Gastroesophageal sphincter (tissue), 4 donors: ENCODE measurements at regions not wholly inside any gene's neighbourhood (a gene's known extent, or its start where the extent isn't known, plus 50 kb on each side); places are given as distances from the start of the nearest gene placed in this dataset.

ENCODE experiments used
- ATAC-seq: fragments of 150-250 bp; one replicate; pipeline ENCODE4 v1.9.1; 2016; ENCODE audit warnings: mild to moderate bottlenecking, moderate library complexity
- H3K27ac ChIP-seq, 4 donors: fragments of 200-600 bp; sonication (generic) in 3 of 4; 1 replicate in 3 of 4; 2 replicates in 1 of 4; pipeline ENCODE4 v1.5.1; 2016 to 2019
- H3K27me3 ChIP-seq: fragments of 200-600 bp; sonication (generic); one replicate; pipeline ENCODE4 v1.5.1; 2019
- H3K36me3 ChIP-seq, 2 donors: fragments of 200-600 bp; sonication (generic); one replicate each; pipeline ENCODE4 v1.5.1; 2019; ENCODE audit warnings: control low read depth in 1 of 2
- H3K4me1 ChIP-seq, 3 donors: fragments of 200-600 bp; sonication (generic); 1 replicate in 2 of 3; 2 replicates in 1 of 3; pipeline ENCODE4 v1.5.1; 2016 to 2019; ENCODE audit warnings: control low read depth in 2 of 3
- H3K4me3 ChIP-seq, 2 donors: fragments of 200-600 bp; sonication (generic); one replicate each; pipeline ENCODE4 v1.5.1; 2019; ENCODE audit warnings: mild to moderate bottlenecking in 1 of 2, moderate library complexity in 1 of 2
- H3K9me3 ChIP-seq, 3 donors: fragments of 200-600 bp; sonication (generic); one replicate each; pipeline ENCODE4 v1.5.1; 2017 to 2019; ENCODE audit warnings: control low read depth in 2 of 3
- EP300 ChIP-seq: sonication (generic); formaldehyde crosslinking; IDR thresholded peaks from one replicate; pipeline ENCODE4 v1.6.1; 2017; ENCODE audit warnings: antibody characterized with exemption, mild to moderate bottlenecking
- POLR2A ChIP-seq, 2 donors: fragments of 450-650 bp; IDR thresholded peaks; one replicate each; pipeline ENCODE4 v1.6.1; 2017; ENCODE audit warnings: antibody characterized with exemption in 2 of 2, mild to moderate bottlenecking in 2 of 2, moderate library complexity in 1 of 2
- POLR2AphosphoS5 ChIP-seq: sonication (generic); formaldehyde crosslinking; IDR thresholded peaks from one replicate; pipeline ENCODE4 v1.6.1; 2017; ENCODE audit warnings: antibody characterized with exemption
- WGBS, 2 donors: methylation state at CpG; one replicate each; pipeline ENCODE4 v1.1.5; 2018; ENCODE audit warnings: low coverage in 1 of 2; 5-methylcytosine and 5-hydroxymethylcytosine counted together
- TF ChIP-seq, protein P1 (sequence below), 4 experiments: fragments of 200-600 bp in 2 of 4; fragments of 450-650 bp in 2 of 4; sonication (generic) in 1 of 4; IDR thresholded peaks; one replicate each; pipeline ENCODE4 v1.5.1; 2017 to 2019; ENCODE audit warnings: antibody characterized with exemption in 4 of 4, mild to moderate bottlenecking in 2 of 4, moderate library complexity in 2 of 4

DNA sequence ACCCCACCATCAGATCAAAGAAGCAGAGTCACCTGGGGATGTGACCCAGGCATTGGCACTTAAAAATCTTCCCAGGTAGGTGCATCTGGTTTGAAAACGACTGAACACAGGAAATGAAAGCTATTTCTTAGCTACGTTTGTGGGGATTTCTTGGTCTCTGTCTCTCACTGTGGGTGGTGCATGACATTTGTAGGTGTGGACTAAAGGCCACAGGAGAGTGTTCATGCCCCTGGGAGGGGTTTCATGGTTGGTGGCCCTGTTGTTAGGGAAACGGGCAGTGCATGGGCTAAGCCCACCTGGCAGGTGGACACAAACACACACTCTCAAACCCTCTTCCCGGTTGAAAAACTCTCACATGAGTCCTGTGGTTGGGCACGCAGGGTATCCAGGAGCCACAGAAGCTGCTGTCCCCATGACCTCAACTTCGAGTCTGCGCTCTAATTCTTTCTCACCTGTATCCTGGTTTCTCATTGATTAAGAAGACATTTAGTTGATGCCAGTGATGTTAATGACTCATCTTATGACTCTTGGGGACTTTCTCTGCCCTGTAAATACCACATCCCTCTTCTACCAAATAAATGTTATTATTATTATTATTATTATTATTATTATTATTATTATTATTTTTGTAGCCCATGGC, 119.4 kb downstream of the MRPS6 start:
- Histone ChIP-seq H3K9me3 (no peaks in the 10 kb centered on the region), H3K36me3 (no peaks in the 10 kb centered on the region), H3K27ac (no peak overlapping the region), H3K4me3 (no peak overlapping the region), H3K27me3 (no peaks in the 10 kb centered on the region), H3K4me1 (no peaks in the 10 kb centered on the region)
- no peak for ATAC-seq
- TF ChIP-seq POLR2A (IDR thresholded peaks at IDR 0.05) (no peak), EP300 (no peak), POLR2AphosphoS5 (no peak)
- TF ChIP-seq, protein P1, sequence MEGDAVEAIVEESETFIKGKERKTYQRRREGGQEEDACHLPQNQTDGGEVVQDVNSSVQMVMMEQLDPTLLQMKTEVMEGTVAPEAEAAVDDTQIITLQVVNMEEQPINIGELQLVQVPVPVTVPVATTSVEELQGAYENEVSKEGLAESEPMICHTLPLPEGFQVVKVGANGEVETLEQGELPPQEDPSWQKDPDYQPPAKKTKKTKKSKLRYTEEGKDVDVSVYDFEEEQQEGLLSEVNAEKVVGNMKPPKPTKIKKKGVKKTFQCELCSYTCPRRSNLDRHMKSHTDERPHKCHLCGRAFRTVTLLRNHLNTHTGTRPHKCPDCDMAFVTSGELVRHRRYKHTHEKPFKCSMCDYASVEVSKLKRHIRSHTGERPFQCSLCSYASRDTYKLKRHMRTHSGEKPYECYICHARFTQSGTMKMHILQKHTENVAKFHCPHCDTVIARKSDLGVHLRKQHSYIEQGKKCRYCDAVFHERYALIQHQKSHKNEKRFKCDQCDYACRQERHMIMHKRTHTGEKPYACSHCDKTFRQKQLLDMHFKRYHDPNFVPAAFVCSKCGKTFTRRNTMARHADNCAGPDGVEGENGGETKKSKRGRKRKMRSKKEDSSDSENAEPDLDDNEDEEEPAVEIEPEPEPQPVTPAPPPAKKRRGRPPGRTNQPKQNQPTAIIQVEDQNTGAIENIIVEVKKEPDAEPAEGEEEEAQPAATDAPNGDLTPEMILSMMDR (IDR thresholded peaks at IDR 0.05), result no peak
- 81 to 93% methylated on average over 4 to 6 of the region's 7 CpGs for WGBS, 2 donors

DNA sequence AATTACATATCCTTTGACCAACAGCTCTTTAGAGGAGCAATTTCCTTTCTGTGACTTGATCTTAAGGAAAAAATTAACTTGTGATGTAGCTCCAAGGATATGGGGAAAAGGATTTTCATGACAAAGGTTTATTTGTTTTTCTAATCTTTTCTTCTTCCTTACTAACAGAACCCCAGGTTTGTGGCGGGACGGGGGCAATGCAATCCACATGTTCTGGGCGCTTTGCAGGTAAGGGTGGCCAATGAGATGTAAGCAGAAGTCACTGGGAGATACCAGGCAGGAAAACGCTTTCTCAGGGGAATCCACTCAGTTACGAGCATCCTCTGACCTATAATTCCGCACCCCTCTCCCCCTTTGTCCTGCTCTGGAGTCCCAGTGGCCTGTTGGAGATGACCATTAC, 122.0 kb downstream of the MRPS6 start:
- H3K4me1 ChIP-seq, result no peaks in the 10 kb centered on the region
- no peak overlapping the region for H3K4me3 ChIP-seq
- TF ChIP-seq POLR2A (IDR thresholded peaks at IDR 0.05) (no peak), POLR2AphosphoS5 (no peak), EP300 (no peak)
- TF ChIP-seq, protein P1 (IDR thresholded peaks at IDR 0.05), result no peak
- ATAC-seq, result no peak
- H3K9me3 ChIP-seq, result no peaks in the 10 kb centered on the region
- WGBS, 2 donors, result 85 to 90% methylated on average over 6 of the region's 6 CpGs
- no peak overlapping the region for H3K27ac ChIP-seq
- H3K27me3 ChIP-seq, result no peaks in the 10 kb centered on the region
- no peaks in the 10 kb centered on the region for H3K36me3 ChIP-seq

DNA sequence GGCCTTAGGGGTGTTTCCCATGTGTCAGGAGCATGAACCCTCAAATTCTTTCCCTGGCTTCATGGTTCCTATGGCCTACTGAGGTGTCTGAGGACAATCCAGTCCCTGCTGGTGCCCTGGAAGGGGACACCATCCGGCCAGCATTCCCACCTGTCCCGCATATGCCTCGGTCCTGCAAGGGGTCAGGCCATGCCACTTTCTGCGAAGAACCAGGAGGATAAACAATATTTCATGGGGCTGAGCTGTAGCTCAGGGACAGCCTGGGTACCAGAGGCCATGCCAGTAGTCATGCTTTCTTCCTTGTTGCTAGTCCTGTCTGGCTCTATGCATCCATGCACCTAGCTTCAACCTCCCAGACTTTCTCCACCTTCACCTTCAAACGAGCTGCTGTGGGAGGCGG, 123.6 kb downstream of the MRPS6 start:
- WGBS, 2 donors, result 100% methylated on average over 2 of the region's 6 CpGs; no CpG with 5 or more reads in 1 of the 2 donors
- no peaks in the 10 kb centered on the region for H3K27me3 ChIP-seq

DNA sequence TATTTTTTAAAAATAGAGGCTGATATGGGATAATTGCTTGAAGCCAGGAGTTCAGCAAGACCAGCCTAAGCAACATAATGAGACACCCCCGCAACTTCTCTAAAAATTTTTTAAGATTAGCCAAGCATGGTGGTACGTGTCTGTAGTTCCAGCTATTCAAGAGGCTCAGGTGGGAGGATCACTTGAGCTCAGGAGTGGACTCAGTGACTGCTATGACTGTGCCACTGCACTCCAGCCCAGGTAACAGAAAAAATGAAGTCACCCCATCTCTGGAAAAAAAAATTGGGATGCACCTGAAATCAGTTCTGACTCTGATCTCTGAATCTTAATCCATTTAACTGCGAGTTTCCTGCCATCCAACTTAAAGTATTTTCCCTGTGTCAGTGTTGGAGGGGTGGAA, 124.2 kb downstream of the MRPS6 start:
- ATAC-seq, result no peak
- Histone ChIP-seq H3K27me3 (no peaks in the 10 kb centered on the region), H3K4me1 (peaks cover 0 to 19% (median 5%) of the 10 kb centered on the region in 3 donors), H3K36me3 (no peaks in the 10 kb centered on the region), H3K9me3 (no peaks in the 10 kb centered on the region), H3K4me3 (no peak overlapping the region), H3K27ac (no peak overlapping the region)
- 91 to 96% methylated on average over 3 of the region's 3 CpGs for WGBS, 2 donors
- no peak for TF ChIP-seq EP300
- TF ChIP-seq POLR2A (IDR thresholded peaks at IDR 0.05), result no peak
- TF ChIP-seq POLR2AphosphoS5, result no peak
- TF ChIP-seq, protein P1 (IDR thresholded peaks at IDR 0.05), result no peak

More for the DNA sequence above, 123.6 kb downstream of the MRPS6 start:
- Histone ChIP-seq H3K4me1 (peaks cover 0 to 13% (median 5%) of the 10 kb centered on the region in 3 donors), H3K27ac (no peak overlapping the region), H3K9me3 (no peaks in the 10 kb centered on the region), H3K4me3 (no peak overlapping the region), H3K36me3 (no peaks in the 10 kb centered on the region)
- TF ChIP-seq POLR2AphosphoS5 (no peak), POLR2A (IDR thresholded peaks at IDR 0.05) (no peak), EP300 (no peak)
- TF ChIP-seq, protein P1 (IDR thresholded peaks at IDR 0.05), result no peak
- no peak for ATAC-seq
